ENCODE measurements at regions not wholly inside any gene's neighbourhood (a gene's known extent, or its start where the extent isn't known, plus 50 kb on each side); places are given as distances from the start of the nearest gene placed in this dataset.

GRCh38 chr14:71532790-71533189 lies 399.4 kb upstream of the RGS6 start:
- H3K4me1 ChIP-seq (ENCODE audit: insufficient read depth, low read length), result 0 out of 2 replicates have a peak, but pooled peaks cover 2% of the 10 kb centered on the region
- no peak overlapping the region for H3K27ac ChIP-seq (ENCODE audit: low read length)
- TF ChIP-seq EZH2 (IDR thresholded peaks at IDR 0.05; ENCODE audit: borderline replicate concordance, low read depth, low read length, severe bottlenecking) (no peak), CTCF (IDR thresholded peaks at IDR 0.05; ENCODE audit: borderline replicate concordance, extremely low read depth, low read length, poor library complexity, severe bottlenecking) (no peak)
- H3K9ac ChIP-seq (ENCODE audit: low read depth, low read length), result no peak overlapping the region
- H3K4me3 ChIP-seq (ENCODE audit: low read depth in 1 of 2, low read length in 2 of 2), result no peak overlapping the region
- H3K9me3 ChIP-seq (ENCODE audit: insufficient read depth, low read length, severe bottlenecking), result no peaks in the 10 kb centered on the region
- DNase-seq (no peak), ATAC-seq (ENCODE audit: insufficient read depth, low read depth) (no peak)
- H2AFZ ChIP-seq (ENCODE audit: low read depth, low read length), result no peak overlapping the region
- peaks cover 14% of the 10 kb centered on the region; the same call in 1 of the 2 replicates for H3K36me3 ChIP-seq (ENCODE audit: insufficient read depth, low read length)
- no peak overlapping the region for H3K4me2 ChIP-seq (ENCODE audit: insufficient read depth, low read length)
- 0 out of 2 replicates have a peak, but pooled peaks cover 4% of the 10 kb centered on the region for H4K20me1 ChIP-seq (ENCODE audit: insufficient read depth, low read length)
- H3K79me2 ChIP-seq (ENCODE audit: insufficient read depth, low read length), result peaks cover 2% of the 10 kb centered on the region; the same call in 1 of the 2 replicates
- H3K27me3 ChIP-seq (ENCODE audit: insufficient read depth, low read length, poor library complexity), result no peaks in the 10 kb centered on the region

- Histone ChIP-seq H3K36me3 (ENCODE audit: insufficient read depth, low read length) (peaks cover 14% of the 10 kb centered on the region; the same call in 1 of the 2 replicates), H3K27ac (ENCODE audit: low read length) (no peak overlapping the region), H4K20me1 (ENCODE audit: insufficient read depth, low read length) (0 out of 2 replicates have a peak, but pooled peaks cover 4% of the 10 kb centered on the region), H2AFZ (ENCODE audit: low read depth, low read length) (no peak overlapping the region), H3K79me2 (ENCODE audit: insufficient read depth, low read length) (peaks cover 2% of the 10 kb centered on the region; the same call in 1 of the 2 replicates), H3K4me2 (ENCODE audit: insufficient read depth, low read length) (no peak overlapping the region), H3K9ac (ENCODE audit: low read depth, low read length) (no peak overlapping the region), H3K27me3 (ENCODE audit: insufficient read depth, low read length, poor library complexity) (no peaks in the 10 kb centered on the region), H3K4me1 (ENCODE audit: insufficient read depth, low read length) (0 out of 2 replicates have a peak, but pooled peaks cover 2% of the 10 kb centered on the region), H3K9me3 (ENCODE audit: insufficient read depth, low read length, severe bottlenecking) (no peaks in the 10 kb centered on the region), H3K4me3 (ENCODE audit: low read depth in 1 of 2, low read length in 2 of 2) (no peak overlapping the region)
- ATAC-seq (ENCODE audit: insufficient read depth, low read depth) (no peak), DNase-seq (no peak)
- no peak for TF ChIP-seq EZH2 (IDR thresholded peaks at IDR 0.05; ENCODE audit: borderline replicate concordance, low read depth, low read length, severe bottlenecking)
- no peak for TF ChIP-seq CTCF (IDR thresholded peaks at IDR 0.05; ENCODE audit: borderline replicate concordance, extremely low read depth, low read length, poor library complexity, severe bottlenecking)
These were observed 398.8 kb upstream of the RGS6 start for GRCh38 chr14:71533390-71533789.

- TF ChIP-seq EZH2 (IDR thresholded peaks at IDR 0.05; ENCODE audit: borderline replicate concordance, low read depth, low read length, severe bottlenecking) (no peak), CTCF (IDR thresholded peaks at IDR 0.05; ENCODE audit: borderline replicate concordance, extremely low read depth, low read length, poor library complexity, severe bottlenecking) (no peak)
- peaks cover 2% of the 10 kb centered on the region; the same call in 1 of the 2 replicates for H3K79me2 ChIP-seq (ENCODE audit: insufficient read depth, low read length)
- peaks cover 14% of the 10 kb centered on the region; the same call in 1 of the 2 replicates for H3K36me3 ChIP-seq (ENCODE audit: insufficient read depth, low read length)
- H3K4me1 ChIP-seq (ENCODE audit: insufficient read depth, low read length), result 0 out of 2 replicates have a peak, but pooled peaks cover 2% of the 10 kb centered on the region
- H3K9ac ChIP-seq (ENCODE audit: low read depth, low read length), result no peak overlapping the region
- H4K20me1 ChIP-seq (ENCODE audit: insufficient read depth, low read length), result 0 out of 2 replicates have a peak, but pooled peaks cover 4% of the 10 kb centered on the region
- no peak for ATAC-seq (ENCODE audit: insufficient read depth, low read depth)
- no peak for DNase-seq
- H3K27me3 ChIP-seq (ENCODE audit: insufficient read depth, low read length, poor library complexity), result no peaks in the 10 kb centered on the region
- H3K4me3 ChIP-seq (ENCODE audit: low read depth in 1 of 2, low read length in 2 of 2), result no peak overlapping the region
- H2AFZ ChIP-seq (ENCODE audit: low read depth, low read length), result no peak overlapping the region
- H3K27ac ChIP-seq (ENCODE audit: low read length), result no peak overlapping the region
- no peak overlapping the region for H3K4me2 ChIP-seq (ENCODE audit: insufficient read depth, low read length)
- H3K9me3 ChIP-seq (ENCODE audit: insufficient read depth, low read length, severe bottlenecking), result no peaks in the 10 kb centered on the region
These were observed 398.4 kb upstream of the RGS6 start for GRCh38 chr14:71533800-71534199.

Data from DND-41 (cell line).